ENCODE measurements at regions not wholly inside any gene's neighbourhood (a gene's known extent, or its start where the extent isn't known, plus 50 kb on each side); places are given as distances from the start of the nearest gene placed in this dataset.

DNA sequence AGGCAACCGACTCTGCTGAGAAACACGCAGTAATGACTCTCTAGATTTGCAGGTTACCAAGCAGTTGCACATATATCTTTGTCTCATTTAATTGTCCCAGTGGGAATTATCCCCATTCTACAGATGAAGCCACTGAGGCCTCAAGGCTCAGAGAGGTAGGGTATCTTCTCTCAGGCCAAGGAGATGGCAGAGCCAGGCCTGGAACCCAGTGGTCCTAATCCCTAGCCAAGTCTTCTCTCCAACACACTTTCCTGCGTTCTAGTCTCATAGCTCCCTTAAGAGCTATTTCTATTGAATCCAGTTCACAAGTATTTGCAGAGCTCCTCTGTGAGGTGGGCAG is 181.3 kb upstream of the BCOR start:
- H3K27ac ChIP-seq (ENCODE audit: low read depth in 1 of 2, low read length in 2 of 2), result no peak overlapping the region

DNA sequence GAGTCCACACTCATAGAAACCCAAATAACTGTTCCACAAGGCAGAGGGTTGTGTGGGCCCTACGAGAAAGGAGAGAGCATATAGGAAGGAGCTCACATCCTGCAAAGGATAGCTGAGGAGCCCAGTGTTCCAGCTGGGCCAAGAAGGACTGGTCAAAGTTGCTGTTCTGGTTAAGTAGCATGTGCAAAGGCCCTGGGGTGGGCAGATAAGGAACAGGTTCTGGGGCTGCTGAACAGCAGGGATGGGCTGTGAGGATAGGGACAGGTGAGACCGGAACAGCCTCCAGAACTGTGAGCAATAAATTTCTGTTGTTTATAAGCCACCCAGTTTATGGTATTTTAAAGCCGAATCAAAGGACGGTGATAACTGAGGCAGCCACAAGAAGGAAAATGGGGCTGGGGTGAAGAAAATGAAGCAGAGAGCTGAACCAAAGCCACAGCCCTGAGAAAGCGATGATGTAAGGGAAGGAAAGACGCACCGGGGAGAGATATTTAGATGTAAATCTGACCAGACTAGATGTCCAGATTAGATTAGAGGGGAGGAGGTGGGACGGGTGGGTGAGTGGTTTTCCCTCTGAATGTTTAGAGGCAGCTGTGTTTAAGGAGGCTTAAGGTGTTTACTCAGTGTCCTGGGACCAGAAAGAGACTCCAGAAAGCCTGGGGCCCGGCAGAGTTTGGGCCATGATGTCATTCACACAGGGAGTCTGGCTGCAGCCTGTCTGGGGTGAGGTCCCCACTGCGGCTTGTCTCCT is 180.8 kb upstream of the BCOR start:
- TF ChIP-seq, protein P1, sequence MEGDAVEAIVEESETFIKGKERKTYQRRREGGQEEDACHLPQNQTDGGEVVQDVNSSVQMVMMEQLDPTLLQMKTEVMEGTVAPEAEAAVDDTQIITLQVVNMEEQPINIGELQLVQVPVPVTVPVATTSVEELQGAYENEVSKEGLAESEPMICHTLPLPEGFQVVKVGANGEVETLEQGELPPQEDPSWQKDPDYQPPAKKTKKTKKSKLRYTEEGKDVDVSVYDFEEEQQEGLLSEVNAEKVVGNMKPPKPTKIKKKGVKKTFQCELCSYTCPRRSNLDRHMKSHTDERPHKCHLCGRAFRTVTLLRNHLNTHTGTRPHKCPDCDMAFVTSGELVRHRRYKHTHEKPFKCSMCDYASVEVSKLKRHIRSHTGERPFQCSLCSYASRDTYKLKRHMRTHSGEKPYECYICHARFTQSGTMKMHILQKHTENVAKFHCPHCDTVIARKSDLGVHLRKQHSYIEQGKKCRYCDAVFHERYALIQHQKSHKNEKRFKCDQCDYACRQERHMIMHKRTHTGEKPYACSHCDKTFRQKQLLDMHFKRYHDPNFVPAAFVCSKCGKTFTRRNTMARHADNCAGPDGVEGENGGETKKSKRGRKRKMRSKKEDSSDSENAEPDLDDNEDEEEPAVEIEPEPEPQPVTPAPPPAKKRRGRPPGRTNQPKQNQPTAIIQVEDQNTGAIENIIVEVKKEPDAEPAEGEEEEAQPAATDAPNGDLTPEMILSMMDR (IDR thresholded peaks at IDR 0.05), result no peak
- peak overlapping the region in 1 of 2 donors; percentile 40 for H3K27ac ChIP-seq (ENCODE audit: low read depth in 1 of 2, low read length in 2 of 2)

More for the DNA sequence above, 181.3 kb upstream of the BCOR start:
- H3K9me3 ChIP-seq (ENCODE audit: control insufficient read depth in 1 of 2, insufficient read depth in 1 of 2, low read length in 2 of 2), result no peaks in the 10 kb centered on the region
- no peak for DNase-seq
- Mint-ChIP-seq H3K9me3 (no peaks in the 10 kb centered on the region), H3K4me3 (no peak overlapping the region), H3K27ac (peak overlapping the region; percentile 84), H3K36me3 (ENCODE audit: low read depth) (no peaks in the 10 kb centered on the region), H3K4me1 (ENCODE audit: low read depth) (peaks cover 30% of the 10 kb centered on the region), H3K27me3 (no peaks in the 10 kb centered on the region)
- no peaks in the 10 kb centered on the region for H3K36me3 ChIP-seq (ENCODE audit: insufficient read depth, low read length)
- CTCF ChIA-PET, result interaction anchor here (1.5 kb wide), 1 partner anchor 182 kb away, joined by 4 read pairs; the partner anchor contains the start of gene BCOR
- no peak for ATAC-seq (ENCODE audit: poor library complexity)
- H3K4me3 ChIP-seq (ENCODE audit: low read length), result no peak overlapping the region
- no peaks in the 10 kb centered on the region for H3K27me3 ChIP-seq (ENCODE audit: control insufficient read depth in 1 of 2, insufficient read depth in 2 of 2, low read length in 2 of 2)
- H3K4me1 ChIP-seq (ENCODE audit: insufficient read depth, low read length), result peaks cover 38% of the 10 kb centered on the region
- POLR2A ChIA-PET, result no interaction called here
- intact Hi-C loops (cut with DNase I, micrococcal nuclease), result no loop called here
- TF ChIP-seq, protein P1 (IDR thresholded peaks at IDR 0.05), result no peak

DNA sequence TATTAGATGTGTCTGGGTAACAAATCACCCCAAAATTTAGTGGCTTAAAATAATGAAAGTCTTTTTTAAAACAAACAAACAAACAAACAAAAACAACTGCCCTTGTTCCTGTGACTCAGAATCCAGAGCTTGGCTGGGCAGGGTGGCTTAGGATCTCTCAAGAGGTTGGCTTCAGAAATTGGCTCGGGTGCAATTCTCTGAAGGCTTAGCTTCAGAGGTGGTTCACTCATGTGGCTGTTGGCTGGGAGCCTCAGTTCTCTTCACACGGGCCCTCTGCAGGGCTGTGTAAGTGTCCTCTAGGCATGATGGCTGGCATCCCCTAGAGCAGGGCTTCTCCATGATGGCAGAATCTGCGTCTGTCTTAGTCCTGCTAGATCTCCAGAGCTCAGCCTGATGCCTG is 179.9 kb upstream of the BCOR start:
- H3K27me3 ChIP-seq (ENCODE audit: control insufficient read depth in 1 of 2, insufficient read depth in 2 of 2, low read length in 2 of 2), result no peaks in the 10 kb centered on the region
- H3K27ac ChIP-seq (ENCODE audit: low read depth in 1 of 2, low read length in 2 of 2), result no peak overlapping the region
- TF ChIP-seq, protein P1 (IDR thresholded peaks at IDR 0.05), result no peak
- no peak for ATAC-seq (ENCODE audit: poor library complexity)
- no peaks in the 10 kb centered on the region for H3K36me3 ChIP-seq (ENCODE audit: insufficient read depth, low read length)
- no peak for DNase-seq
- CTCF ChIA-PET, result interaction anchor here (1.3 to 1.5 kb wide), 2 partner anchors 10 to 180 kb away, joined by 3 to 4 read pairs; partner anchors contain the start of gene BCOR
- no peaks in the 10 kb centered on the region for H3K9me3 ChIP-seq (ENCODE audit: control insufficient read depth in 1 of 2, insufficient read depth in 1 of 2, low read length in 2 of 2)
- intact Hi-C loops (cut with DNase I, micrococcal nuclease), result no loop called here
- Mint-ChIP-seq H3K4me3 (no peak overlapping the region), H3K36me3 (ENCODE audit: low read depth) (no peaks in the 10 kb centered on the region), H3K27ac (no peak overlapping the region), H3K9me3 (no peaks in the 10 kb centered on the region), H3K27me3 (no peaks in the 10 kb centered on the region), H3K4me1 (ENCODE audit: low read depth) (peaks cover 30% of the 10 kb centered on the region)
- H3K4me3 ChIP-seq (ENCODE audit: low read length), result no peak overlapping the region
- POLR2A ChIA-PET, result no interaction called here
- peaks cover 43% of the 10 kb centered on the region for H3K4me1 ChIP-seq (ENCODE audit: insufficient read depth, low read length)

More for the DNA sequence above, 180.8 kb upstream of the BCOR start:
- Mint-ChIP-seq H3K27ac (peak overlapping the region; percentile 84), H3K36me3 (ENCODE audit: low read depth) (no peaks in the 10 kb centered on the region), H3K27me3 (no peaks in the 10 kb centered on the region), H3K9me3 (no peaks in the 10 kb centered on the region), H3K4me1 (ENCODE audit: low read depth) (peaks cover 30% of the 10 kb centered on the region), H3K4me3 (peak overlapping the region; percentile 49)
- Histone ChIP-seq H3K4me1 (ENCODE audit: insufficient read depth, low read length) (peaks cover 39% of the 10 kb centered on the region), H3K36me3 (ENCODE audit: insufficient read depth, low read length) (no peaks in the 10 kb centered on the region), H3K4me3 (ENCODE audit: low read length) (no peak overlapping the region), H3K27me3 (ENCODE audit: control insufficient read depth in 1 of 2, insufficient read depth in 2 of 2, low read length in 2 of 2) (no peaks in the 10 kb centered on the region), H3K9me3 (ENCODE audit: control insufficient read depth in 1 of 2, insufficient read depth in 1 of 2, low read length in 2 of 2) (no peaks in the 10 kb centered on the region)
- DNase-seq, result peak; percentile 23 to 87 (median 50)
- intact Hi-C loops (cut with DNase I, micrococcal nuclease), result no loop called here
- peak; percentile 81 for ATAC-seq (ENCODE audit: poor library complexity)
- ChIA-PET POLR2A (no interaction called here), CTCF (interaction anchor here (1.3 to 1.5 kb wide), 2 partner anchors 11 to 181 kb away, joined by 3 to 4 read pairs; partner anchors contain the start of gene BCOR)
